IMR-90 (cell line): ENCODE measurements at regions not wholly inside any gene's neighbourhood (a gene's known extent, or its start where the extent isn't known, plus 50 kb on each side); places are given as distances from the start of the nearest gene placed in this dataset.

Source experiments
- ATAC-seq: fragments of 200-7000 bp; cut with Tn5 transposase; 2 replicates; pipeline ENCODE4 v1.9.1; 2020; ENCODE audit warnings: low read depth, mild to moderate bottlenecking, moderate library complexity
- BruUV-seq: library from RNA; stranded (reverse); fragments of 400-500 nt; replicated peaks from 2 replicates; lab custom pipeline; 2021; lab: Mats Ljungman, UMichigan
- CTCF ChIA-PET: fragments of 300-600 bp; formaldehyde crosslinking; extraction: SDS; loops from one replicate; lab custom pipeline; 2021; ENCODE audit warnings: antibody characterized with exemption; lab: Yijun Ruan, JAX
- POLR2A ChIA-PET: fragments of 300-600 bp; sonication (Branson Sonifier 250); formaldehyde crosslinking; loops from one replicate; lab custom pipeline; 2022; ENCODE audit warnings: antibody characterized with exemption; ENCODE audit not compliant: unreplicated experiment; lab: Charles Lee
- DNase-seq: peaks from one replicate; pipeline ENCODE4 v3.0.0; 2013
- H2AFZ ChIP-seq: replicated peaks from 2 replicates; pipeline ENCODE3; 2013; ENCODE audit warnings: low read length, mild to moderate bottlenecking; ENCODE audit not compliant: poor library complexity
- H2AK5ac ChIP-seq: 2 replicates; pipeline ENCODE4 v1.6.1; 2013; ENCODE audit warnings: low read depth, low read length, inconsistent platforms
- H2AK9ac ChIP-seq: replicated peaks from 2 replicates; pipeline ENCODE3; 2013; ENCODE audit warnings: mild to moderate bottlenecking, low read depth, low read length, moderate library complexity; ENCODE audit not compliant: poor library complexity
- H2BK120ac ChIP-seq: 2 replicates; pipeline ENCODE4 v1.6.1; 2013; ENCODE audit warnings: low read depth, low read length, inconsistent platforms
- H2BK15ac ChIP-seq: 3 replicates; pipeline ENCODE4 v1.6.1; 2013; ENCODE audit warnings: low read depth, low read length, inconsistent platforms
- H2BK20ac ChIP-seq: 2 replicates; pipeline ENCODE4 v1.6.1; 2013; ENCODE audit warnings: low read depth, mild to moderate bottlenecking, inconsistent platforms, low read length, moderate library complexity
- H2BK5ac ChIP-seq: 2 replicates; pipeline ENCODE4 v1.6.1; 2013; ENCODE audit warnings: mild to moderate bottlenecking, low read depth, low read length, inconsistent platforms; ENCODE audit not compliant: poor library complexity, severe bottlenecking
- H3K14ac ChIP-seq: replicated peaks from 2 replicates; pipeline ENCODE4 v1.6.1; 2013; ENCODE audit warnings: low read depth, low read length, inconsistent platforms
- H3K18ac ChIP-seq: 2 replicates; pipeline ENCODE4 v1.6.1; 2013; ENCODE audit warnings: low read depth, low read length, control low read depth
- H3K23ac ChIP-seq: 2 replicates; pipeline ENCODE4 v1.6.1; 2013; ENCODE audit warnings: low read depth, low read length, inconsistent platforms
- H3K27ac ChIP-seq: 2 replicates; pipeline ENCODE4 v1.5.1; 2013; ENCODE audit warnings: mild to moderate bottlenecking, control low read depth, low read length; ENCODE audit not compliant: insufficient read depth
- H3K27me3 ChIP-seq: 2 replicates; pipeline ENCODE4 v1.6.1; 2013; ENCODE audit warnings: low read length; ENCODE audit not compliant: control insufficient read depth, insufficient read depth
- H3K36me3 ChIP-seq: 2 replicates; pipeline ENCODE4 v1.6.1; 2013; ENCODE audit warnings: low read length, mixed read lengths; ENCODE audit not compliant: control insufficient read depth, insufficient read depth
- H3K4ac ChIP-seq: 2 replicates; pipeline ENCODE4 v1.6.1; 2013; ENCODE audit warnings: low read depth, low read length, inconsistent platforms
- H3K4me1 ChIP-seq: 2 replicates; pipeline ENCODE4 v1.6.1; 2013; ENCODE audit warnings: low read length, mixed read lengths; ENCODE audit not compliant: control insufficient read depth, insufficient read depth
- H3K4me2 ChIP-seq: 2 replicates; pipeline ENCODE4 v1.6.1; 2013; ENCODE audit warnings: low read depth, mild to moderate bottlenecking, control low read depth, low read length, moderate library complexity
- H3K4me3 ChIP-seq: 2 replicates; pipeline ENCODE4 v1.5.1; 2013; ENCODE audit warnings: low read depth, mild to moderate bottlenecking, control low read depth, low read length, moderate library complexity; ENCODE audit not compliant: insufficient read depth
- H3K56ac ChIP-seq: 2 replicates; pipeline ENCODE4 v1.6.1; 2013; ENCODE audit warnings: low read length, inconsistent platforms; ENCODE audit not compliant: insufficient read depth; ENCODE audit errors: extremely low read depth
- H3K79me1 ChIP-seq, 2 experiments: 2 replicates each; pipeline ENCODE4 v1.6.1; 2013; ENCODE audit warnings: low read length in 2 of 2, inconsistent platforms in 1 of 2, low read depth in 1 of 2
- H3K9ac ChIP-seq: 2 replicates; pipeline ENCODE4 v1.6.1; 2013; ENCODE audit warnings: low read depth, low read length, control low read depth
- H3K9me1 ChIP-seq: 2 replicates; pipeline ENCODE4 v1.6.1; 2013; ENCODE audit warnings: low read length, inconsistent platforms; ENCODE audit not compliant: insufficient read depth
- H3K9me3 ChIP-seq: 2 replicates; pipeline ENCODE4 v1.6.1; 2013; ENCODE audit warnings: low read length; ENCODE audit not compliant: control insufficient read depth, insufficient read depth
- H4K20me1 ChIP-seq: 2 replicates; pipeline ENCODE4 v1.6.1; 2013; ENCODE audit warnings: low read length, inconsistent platforms; ENCODE audit not compliant: insufficient read depth
- H4K5ac ChIP-seq: 2 replicates; pipeline ENCODE4 v1.6.1; 2013; ENCODE audit warnings: mild to moderate bottlenecking, low read depth, low read length, control low read depth
- H4K8ac ChIP-seq, 2 experiments: 2 replicates each; pipeline ENCODE4 v1.6.1; 2013; ENCODE audit warnings: low read depth in 2 of 2, low read length in 2 of 2, control low read depth in 1 of 2, inconsistent platforms in 1 of 2
- H4K91ac ChIP-seq: 2 replicates; pipeline ENCODE4 v1.6.1; 2013; ENCODE audit warnings: low read depth, low read length, inconsistent platforms; ENCODE audit not compliant: insufficient read depth
- POLR2A ChIP-seq: IDR thresholded peaks from 2 replicates; pipeline ENCODE4 v1.6.1; 2012; ENCODE audit warnings: mild to moderate bottlenecking, low read depth, low read length
- RFX5 ChIP-seq: IDR thresholded peaks from 2 replicates; pipeline ENCODE4 v1.8.0; 2012; ENCODE audit warnings: low read depth, mild to moderate bottlenecking, low read length, moderate library complexity
- USF2 ChIP-seq: fragments of 150-350 bp; IDR thresholded peaks from 2 replicates; pipeline ENCODE4 v1.6.1; 2017; ENCODE audit warnings: mild to moderate bottlenecking, antibody characterized with exemption, low read length, low read depth
- WGBS, 2 experiments: methylation state at CpG; one replicate each; pipeline versions ENCODE4 v1.1.5 to v1.1.7; 2013; ENCODE audit warnings: missing lambda C conversion rate in 2 of 2; ENCODE audit not compliant: insufficient read length in 1 of 2; ENCODE audit errors: extremely low coverage in 2 of 2; 5-methylcytosine and 5-hydroxymethylcytosine counted together
- dilution Hi-C: fragments of 300-500 bp; cut with HindIII; formaldehyde crosslinking; loops from one replicate; pipeline ENCODE4 v1.14.3; 2018; ENCODE audit warnings: low sequenced_read_pairs; ENCODE audit not compliant: unreplicated experiment
- in situ Hi-C: fragments of 300-500 bp; cut with MboI; formaldehyde crosslinking; loops from 3 replicates; pipeline ENCODE4 v1.14.3; 2019; ENCODE audit warnings: low sequenced_read_pairs, inconsistent platforms, mixed read lengths
- intact Hi-C: fragments of 100-400 bp; cut with micrococcal nuclease; formaldehyde crosslinking; loops from 2 replicates; pipeline ENCODE4 v1.10.0; 2022

GRCh38 chr3:159216311-159216710 lies 414.5 kb downstream of the MFSD1 start:
- ChIA-PET POLR2A (no interaction called here), CTCF (no interaction called here)
- Histone ChIP-seq H4K91ac (no peak overlapping the region), H2AFZ (no peak overlapping the region), H3K27ac (no peak overlapping the region), H2BK120ac (no peak overlapping the region), H3K18ac (no peak overlapping the region), H3K4me1 (no peaks in the 10 kb centered on the region), H3K27me3 (no peaks in the 10 kb centered on the region), H2BK5ac (no peak overlapping the region), H3K23ac (no peak overlapping the region), H3K4ac (no peak overlapping the region), H3K9me1 (no peaks in the 10 kb centered on the region), H2BK15ac (no peak overlapping the region), H2BK20ac (no peak overlapping the region), H3K79me1 (no peaks in the 10 kb centered on the region), H3K4me3 (no peak overlapping the region), H4K8ac (no peak overlapping the region), H4K20me1 (no peaks in the 10 kb centered on the region), H3K9ac (no peak overlapping the region), H3K56ac (no peak overlapping the region), H3K14ac (no peak overlapping the region), H2AK5ac (no peak overlapping the region), H4K5ac (no peak overlapping the region), H3K36me3 (no peaks in the 10 kb centered on the region), H3K9me3 (no peaks in the 10 kb centered on the region), H2AK9ac (no peak overlapping the region), H3K4me2 (no peak overlapping the region)
- DNase-seq (no peak), ATAC-seq (no peak)
- BruUV-seq: no TSS peak
- dilution Hi-C loops: no loop called here
- no peak for TF ChIP-seq USF2
- TF ChIP-seq RFX5: no peak
- TF ChIP-seq POLR2A: no peak
- WGBS, 2 experiments: 60% methylated on average over 1 of the region's 3 CpGs; no CpG with 5 or more reads in 1 of the 2 experiments
- intact Hi-C loops: no loop called here
- in situ Hi-C loops: no loop called here
